GM19023 (cell line): ENCODE measurements at regions not wholly inside any gene's neighbourhood (a gene's known extent, or its start where the extent isn't known, plus 50 kb on each side); places are given as distances from the start of the nearest gene placed in this dataset.

Experiments used
- ATAC-seq: cut with Tn5 transposase; IDR thresholded peaks from one replicate; pipeline ENCODE4 v1.9.1; 2021; ENCODE audit warnings: mild to moderate bottlenecking, moderate library complexity; ENCODE audit not compliant: unreplicated experiment

- ATAC-seq: no peak
Observed at GRCh38 chr5:30856242-30856641, 337.2 kb upstream of the CDH6 start.

- ATAC-seq: no peak
Observed at GRCh38 chr5:30853158-30853557, 340.3 kb upstream of the CDH6 start.

GRCh38 chr5:30850866-30851265 lies 342.6 kb upstream of the CDH6 start:
- ATAC-seq: no peak

- no peak for ATAC-seq
Observed at GRCh38 chr5:30849931-30850710, 343.4 kb upstream of the CDH6 start.

- ATAC-seq: no peak
Observed at GRCh38 chr5:30846171-30846570, 347.3 kb upstream of the CDH6 start.

- ATAC-seq: no peak
Observed at GRCh38 chr5:30845194-30845593, 348.3 kb upstream of the CDH6 start.

GRCh38 chr5:30843541-30843940 lies 349.9 kb upstream of the CDH6 start:
- ATAC-seq: no peak

- ATAC-seq: no peak
Observed at GRCh38 chr5:30839956-30840355, 353.5 kb upstream of the CDH6 start.

GRCh38 chr5:30838936-30839496 lies 354.5 kb upstream of the CDH6 start:
- no peak for ATAC-seq

GRCh38 chr5:30832519-30832918 lies 361.0 kb upstream of the CDH6 start:
- no peak for ATAC-seq

- no peak for ATAC-seq
Observed at GRCh38 chr5:30831605-30832004, 361.9 kb upstream of the CDH6 start.

GRCh38 chr5:30831123-30831522 lies 362.4 kb upstream of the CDH6 start:
- ATAC-seq: no peak

- no peak for ATAC-seq
Observed at GRCh38 chr5:30811298-30811697, 382.2 kb upstream of the CDH6 start.

GRCh38 chr5:30809933-30810332 lies 383.6 kb upstream of the CDH6 start:
- no peak for ATAC-seq

- ATAC-seq: no peak
Observed at GRCh38 chr5:30808996-30809395, 384.5 kb upstream of the CDH6 start.

GRCh38 chr5:30804739-30805505 lies 388.6 kb upstream of the CDH6 start:
- ATAC-seq: no peak

- no peak for ATAC-seq
Observed at GRCh38 chr5:30802961-30803705, 390.4 kb upstream of the CDH6 start.

GRCh38 chr5:30781643-30782042 lies 411.8 kb upstream of the CDH6 start:
- no peak for ATAC-seq

- ATAC-seq: no peak
Observed at GRCh38 chr5:30768056-30768690, 425.3 kb upstream of the CDH6 start.

- ATAC-seq: no peak
Observed at GRCh38 chr5:30765706-30766105, 427.8 kb upstream of the CDH6 start.

- ATAC-seq: no peak
Observed at GRCh38 chr5:30765227-30765626, 428.3 kb upstream of the CDH6 start.
